Peyer's patch (tissue), 4 donors: ENCODE measurements at regions not wholly inside any gene's neighbourhood (a gene's known extent, or its start where the extent isn't known, plus 50 kb on each side); places are given as distances from the start of the nearest gene placed in this dataset.

Experiments used
- DNase-seq, 3 donors: peaks; one replicate each; pipeline ENCODE4 v3.0.0-alpha.2; 2017 to 2019
- H3K27ac ChIP-seq, 4 donors: fragments of 200-600 bp; sonication (generic); one replicate each; pipeline ENCODE4 v1.5.1; 2016 to 2019
- H3K27me3 ChIP-seq, 2 donors: fragments of 200-600 bp; sonication (generic); one replicate each; pipeline ENCODE4 v1.5.1; 2019
- H3K36me3 ChIP-seq, 3 donors: fragments of 200-600 bp; sonication (generic); one replicate each; pipeline ENCODE4 v1.5.1; 2016 to 2019
- H3K4me1 ChIP-seq, 4 donors: fragments of 200-600 bp; sonication (generic); one replicate each; pipeline ENCODE4 v1.5.1; 2016 to 2019
- H3K4me3 ChIP-seq, 4 donors: fragments of 200-600 bp; sonication (generic); 1 replicate in 3 of 4; 2 replicates in 1 of 4; pipeline ENCODE4 v1.5.1; 2016 to 2019; ENCODE audit warnings: mild to moderate bottlenecking in 1 of 4
- H3K9me3 ChIP-seq, 4 donors: fragments of 200-600 bp; sonication (generic); one replicate each; pipeline ENCODE4 v1.5.1; 2016 to 2019; ENCODE audit warnings: mild to moderate bottlenecking in 1 of 4
- CTCF ChIP-seq, 6 experiments: fragments of 450-650 bp in 4 of 6; fragments of 200-600 bp in 2 of 6; sonication (generic) in 1 of 6; IDR thresholded peaks; one replicate each; pipeline ENCODE4 v1.5.1; 2017 to 2019; ENCODE audit warnings: antibody characterized with exemption in 6 of 6, mild to moderate bottlenecking in 3 of 6, moderate library complexity in 1 of 6
- POLR2A ChIP-seq, 2 donors: fragments of 450-650 bp; IDR thresholded peaks; one replicate each; pipeline ENCODE4 v1.5.1; 2017; ENCODE audit warnings: antibody characterized with exemption in 2 of 2, mild to moderate bottlenecking in 2 of 2, moderate library complexity in 2 of 2

GRCh38 chr1:209232197-209232596, 351.3 kb upstream of the CAMK1G start:
- Histone ChIP-seq H3K36me3 (no peaks in the 10 kb centered on the region), H3K4me3 (no peak overlapping the region), H3K27ac (no peak overlapping the region), H3K9me3 (no peaks in the 10 kb centered on the region), H3K27me3 (no peaks in the 10 kb centered on the region), H3K4me1 (no peaks in the 10 kb centered on the region)
- DNase-seq = no peak
- TF ChIP-seq CTCF (IDR thresholded peaks at IDR 0.05) (no peak), POLR2A (IDR thresholded peaks at IDR 0.05) (no peak)

- H3K9me3 ChIP-seq = no peaks in the 10 kb centered on the region
- no peaks in the 10 kb centered on the region for H3K36me3 ChIP-seq
- H3K4me1 ChIP-seq = no peaks in the 10 kb centered on the region
- TF ChIP-seq POLR2A (IDR thresholded peaks at IDR 0.05) (no peak), CTCF (IDR thresholded peaks at IDR 0.05) (no peak)
- DNase-seq = no peak
- no peak overlapping the region for H3K4me3 ChIP-seq
- no peak overlapping the region for H3K27ac ChIP-seq
- no peaks in the 10 kb centered on the region for H3K27me3 ChIP-seq
These were observed 350.8 kb upstream of the CAMK1G start for GRCh38 chr1:209232759-209233158.

DNA sequence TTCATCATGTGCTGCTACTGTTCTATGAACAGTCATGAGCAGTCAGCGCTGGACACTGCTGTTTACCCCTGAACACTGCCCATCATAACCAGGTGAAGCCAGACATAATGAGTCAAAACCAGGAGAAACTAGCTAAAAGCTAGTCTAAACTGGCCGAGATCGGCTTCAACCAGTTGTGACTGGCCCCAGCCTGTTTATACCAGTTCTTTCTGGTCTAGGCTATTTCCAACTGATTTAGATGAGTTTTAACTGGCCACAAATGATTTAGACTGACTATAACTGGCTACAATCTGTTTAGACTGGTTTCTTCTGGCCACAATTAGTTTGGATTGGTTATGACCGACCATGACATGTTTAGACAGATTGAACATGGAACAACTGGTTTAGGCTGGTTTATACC, 348.3 kb upstream of the CAMK1G start:
- no peak for DNase-seq
- Histone ChIP-seq H3K36me3 (no peaks in the 10 kb centered on the region), H3K4me1 (no peaks in the 10 kb centered on the region), H3K27me3 (no peaks in the 10 kb centered on the region), H3K9me3 (no peaks in the 10 kb centered on the region), H3K4me3 (no peak overlapping the region), H3K27ac (no peak overlapping the region)
- TF ChIP-seq CTCF (IDR thresholded peaks at IDR 0.05) (no peak), POLR2A (IDR thresholded peaks at IDR 0.05) (no peak)

DNA sequence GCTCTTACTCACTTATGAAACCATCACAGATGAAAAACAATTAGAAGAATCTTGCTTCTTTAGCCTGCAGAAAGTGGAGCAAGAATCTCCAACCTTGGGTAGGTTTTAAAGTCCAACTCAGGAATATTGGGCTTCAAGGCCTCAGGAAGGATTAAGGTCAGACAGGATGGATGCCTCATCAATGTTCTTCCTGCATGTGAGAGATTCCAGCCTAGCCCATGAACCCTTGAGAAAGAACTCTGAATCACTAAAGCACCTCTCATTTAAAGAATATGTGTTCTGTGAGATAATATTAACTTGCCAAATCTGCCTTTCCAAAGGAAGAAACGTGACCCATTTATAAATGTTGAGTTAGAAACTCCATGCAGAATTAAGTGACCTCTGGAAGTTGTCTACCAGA, 345.2 kb upstream of the CAMK1G start:
- no peak overlapping the region for H3K4me3 ChIP-seq
- H3K27me3 ChIP-seq = no peaks in the 10 kb centered on the region
- H3K36me3 ChIP-seq = no peaks in the 10 kb centered on the region
- no peak for DNase-seq
- H3K4me1 ChIP-seq = no peaks in the 10 kb centered on the region
- no peak overlapping the region for H3K27ac ChIP-seq
- TF ChIP-seq CTCF (IDR thresholded peaks at IDR 0.05) (no peak), POLR2A (IDR thresholded peaks at IDR 0.05) (no peak)
- H3K9me3 ChIP-seq = no peaks in the 10 kb centered on the region

DNA sequence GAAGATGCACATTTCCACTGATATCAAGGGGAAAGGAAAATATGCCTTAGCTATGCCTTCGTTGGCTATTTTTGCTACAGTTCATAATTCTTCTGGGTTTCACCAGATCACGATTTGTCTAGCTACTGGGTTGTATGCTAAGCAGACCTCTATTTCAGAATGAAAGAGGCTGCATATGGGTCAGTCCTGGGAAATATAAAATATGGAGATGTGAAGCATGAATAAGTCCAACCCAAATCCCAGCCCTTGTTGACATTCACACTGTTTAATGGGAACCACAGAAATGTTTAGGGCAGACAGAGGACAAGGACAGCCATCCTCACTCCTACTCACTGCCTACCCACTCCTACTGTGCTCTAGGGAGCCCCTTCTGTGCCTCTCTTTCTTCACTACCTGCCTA, 343.2 kb upstream of the CAMK1G start:
- Histone ChIP-seq H3K27me3 (no peaks in the 10 kb centered on the region), H3K36me3 (no peaks in the 10 kb centered on the region), H3K9me3 (no peaks in the 10 kb centered on the region), H3K4me3 (no peak overlapping the region), H3K27ac (no peak overlapping the region), H3K4me1 (no peaks in the 10 kb centered on the region)
- no peak for DNase-seq
- TF ChIP-seq POLR2A (IDR thresholded peaks at IDR 0.05) (no peak), CTCF (IDR thresholded peaks at IDR 0.05) (no peak)

DNA sequence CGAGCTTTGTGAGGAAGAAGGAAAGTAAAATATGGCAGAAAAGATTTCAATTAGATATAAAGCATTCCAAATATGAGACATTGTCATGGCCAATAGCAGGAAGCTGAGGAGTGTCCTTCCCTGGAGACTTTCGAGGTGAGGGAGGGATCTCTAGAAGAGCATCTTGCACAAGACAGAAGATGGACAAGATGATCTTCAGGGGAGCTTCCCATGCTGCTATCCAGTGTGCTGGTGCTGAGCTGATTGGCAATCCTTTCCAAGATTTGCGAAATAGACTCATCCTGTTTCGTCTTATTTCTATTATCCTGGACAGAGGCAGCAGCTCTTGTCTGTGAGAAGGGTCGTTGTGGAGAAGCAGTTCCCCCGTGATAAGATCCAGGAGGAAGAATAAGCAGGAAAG, 342.0 kb upstream of the CAMK1G start:
- H3K27me3 ChIP-seq = no peaks in the 10 kb centered on the region
- no peak for TF ChIP-seq POLR2A (IDR thresholded peaks at IDR 0.05)
- no peak for TF ChIP-seq CTCF (IDR thresholded peaks at IDR 0.05)
- H3K9me3 ChIP-seq = no peaks in the 10 kb centered on the region
- H3K27ac ChIP-seq = no peak overlapping the region
- H3K36me3 ChIP-seq = no peaks in the 10 kb centered on the region
- no peak overlapping the region for H3K4me3 ChIP-seq
- DNase-seq = no peak
- H3K4me1 ChIP-seq = no peaks in the 10 kb centered on the region
